PC-3 (cell line): ENCODE measurements at regions not wholly inside any gene's neighbourhood (a gene's known extent, or its start where the extent isn't known, plus 50 kb on each side); places are given as distances from the start of the nearest gene placed in this dataset.

ENCODE experiments used
- CTCF ChIP-seq: fragments of 300-600 bp; sonication (generic); conservative IDR thresholded peaks from 2 replicates; pipeline ENCODE4 v1.5.1; 2017; ENCODE audit warnings: antibody characterized with exemption, low read depth, mild to moderate bottlenecking, low read length
- EZH2 ChIP-seq: fragments of 300-600 bp; sonication (generic); IDR thresholded peaks from one replicate; pipeline ENCODE4 v1.6.1; 2017; ENCODE audit warnings: antibody characterized with exemption, mild to moderate bottlenecking, low read length; ENCODE audit not compliant: unreplicated experiment

GRCh38 chr11:69983571-69983877 is 94.6 kb upstream of the ANO1 start:
- no peak for TF ChIP-seq CTCF
- TF ChIP-seq EZH2, result no peak
